Upper lobe of left lung (tissue), 4 donors: ENCODE measurements at regions not wholly inside any gene's neighbourhood (a gene's known extent, or its start where the extent isn't known, plus 50 kb on each side); places are given as distances from the start of the nearest gene placed in this dataset.

Experiments
- CTCF ChIP-seq, 6 experiments: fragments of 450-650 bp in 4 of 6; fragments of 200-600 bp in 2 of 6; sonication (generic) in 2 of 6; IDR thresholded peaks; one replicate each; pipeline ENCODE4 v1.5.1; 2016 to 2019; ENCODE audit warnings: antibody characterized with exemption in 6 of 6
- EP300 ChIP-seq, 4 donors: sonication (generic); formaldehyde crosslinking; IDR thresholded peaks; one replicate each; pipeline ENCODE4 v1.5.1; 2017; ENCODE audit warnings: antibody characterized with exemption in 4 of 4, control low read depth in 2 of 4
- POLR2A ChIP-seq, 4 donors: fragments of 450-650 bp; IDR thresholded peaks; one replicate each; pipeline ENCODE4 v1.5.1; 2016 to 2017; ENCODE audit warnings: antibody characterized with exemption in 4 of 4, mild to moderate bottlenecking in 2 of 4
- POLR2AphosphoS5 ChIP-seq, 2 donors: sonication (generic); formaldehyde crosslinking; IDR thresholded peaks; one replicate each; pipeline ENCODE4 v1.5.1; 2017; ENCODE audit warnings: antibody characterized with exemption in 2 of 2

- TF ChIP-seq CTCF (IDR thresholded peaks at IDR 0.05) (no peak), POLR2A (IDR thresholded peaks at IDR 0.05) (no peak), POLR2AphosphoS5 (IDR thresholded peaks at IDR 0.05) (no peak), EP300 (IDR thresholded peaks at IDR 0.05) (no peak)
Observed at GRCh38 chrX:95059909-95060308, 1385.9 kb downstream of the FAM133A start.
